ENCODE measurements at regions not wholly inside any gene's neighbourhood (a gene's known extent, or its start where the extent isn't known, plus 50 kb on each side); places are given as distances from the start of the nearest gene placed in this dataset.

- CTCF ChIA-PET = no interaction called here
- no peak overlapping the region; the same call in 1 of the 2 replicates for H3K27ac Mint-ChIP-seq
- no peak for TF ChIP-seq MLX (CRISPR knock-in tag; IDR thresholded peaks at IDR 0.05)
- DNase-seq (ENCODE audit: low spot score) = no peak
- no peaks in the 10 kb centered on the region for H3K9me3 Mint-ChIP-seq
- H3K27me3 Mint-ChIP-seq (ENCODE audit: low read depth) = no peaks in the 10 kb centered on the region
- ATAC-seq = no peak
- peaks cover 44% of the 10 kb centered on the region for H3K4me1 Mint-ChIP-seq
- POLR2A ChIA-PET = no interaction called here
- no peaks in the 10 kb centered on the region for H3K36me3 Mint-ChIP-seq
- no peak overlapping the region for H3K4me3 Mint-ChIP-seq
These were observed 129.4 kb upstream of the NCK2 start for GRCh38 chr2:105615305-105615704.

DNA sequence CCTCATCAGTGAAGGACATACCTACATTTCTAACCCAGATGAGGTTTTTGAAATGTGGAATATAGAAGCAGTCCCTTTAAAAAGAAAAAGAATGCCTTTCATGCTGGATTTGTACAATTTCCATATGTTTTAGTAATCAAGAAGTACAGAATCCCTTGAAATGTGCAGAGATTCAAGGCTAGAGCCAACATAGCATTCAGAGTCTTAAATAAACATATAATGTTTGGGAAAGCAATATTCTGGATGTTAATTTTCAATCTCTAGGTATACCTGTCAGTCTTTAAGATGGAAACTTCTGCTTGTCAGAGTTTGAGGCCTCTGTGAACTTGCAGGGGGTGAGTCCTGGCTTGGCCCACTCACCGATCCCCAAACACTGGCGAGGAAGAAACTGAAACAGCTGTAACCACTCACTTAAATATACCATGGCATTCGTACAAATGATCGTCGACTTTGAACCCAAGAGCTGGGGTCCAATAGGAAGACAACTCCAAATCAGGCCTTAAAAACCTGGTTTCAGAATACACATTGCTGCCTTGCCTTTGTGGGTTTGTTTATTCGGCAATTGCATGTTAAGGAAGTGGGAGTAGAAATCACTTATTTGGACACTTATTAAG is 132.8 kb upstream of the NCK2 start:
- Mint-ChIP-seq H3K36me3 (no peaks in the 10 kb centered on the region), H3K9me3 (no peaks in the 10 kb centered on the region), H3K27ac (no peak overlapping the region), H3K4me3 (no peak overlapping the region), H3K27me3 (ENCODE audit: low read depth) (no peaks in the 10 kb centered on the region), H3K4me1 (peaks cover 45% of the 10 kb centered on the region)
- TF ChIP-seq CREM (CRISPR knock-in tag; IDR thresholded peaks at IDR 0.05) (no peak), ZNF416 (CRISPR knock-in tag; IDR thresholded peaks at IDR 0.05) (no peak), TEAD1 (CRISPR knock-in tag; IDR thresholded peaks at IDR 0.05) (no peak), ZNF423 (CRISPR knock-in tag; IDR thresholded peaks at IDR 0.05) (no peak), MLX (CRISPR knock-in tag; IDR thresholded peaks at IDR 0.05) (no peak), IRF2 (CRISPR knock-in tag; IDR thresholded peaks at IDR 0.05; ENCODE audit: borderline replicate concordance, low read depth) (no peak), MYBL2 (CRISPR knock-in tag; IDR thresholded peaks at IDR 0.05) (no peak), EMX1 (CRISPR knock-in tag; IDR thresholded peaks at IDR 0.05) (no peak), ZNF317 (CRISPR knock-in tag; IDR thresholded peaks at IDR 0.05; ENCODE audit: borderline replicate concordance, low read depth) (no peak), NFYB (CRISPR knock-in tag; conservative IDR thresholded peaks at IDR 0.05; ENCODE audit: low read depth) (no peak), JUN (CRISPR knock-in tag; IDR thresholded peaks at IDR 0.05) (no peak), USF1 (CRISPR knock-in tag; IDR thresholded peaks at IDR 0.05) (no peak), PRRX2 (CRISPR knock-in tag; IDR thresholded peaks at IDR 0.05) (no peak), E2F1 (CRISPR knock-in tag; IDR thresholded peaks at IDR 0.05) (no peak)
- TF ChIP-seq, protein P1, sequence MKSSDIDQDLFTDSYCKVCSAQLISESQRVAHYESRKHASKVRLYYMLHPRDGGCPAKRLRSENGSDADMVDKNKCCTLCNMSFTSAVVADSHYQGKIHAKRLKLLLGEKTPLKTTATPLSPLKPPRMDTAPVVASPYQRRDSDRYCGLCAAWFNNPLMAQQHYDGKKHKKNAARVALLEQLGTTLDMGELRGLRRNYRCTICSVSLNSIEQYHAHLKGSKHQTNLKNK (CRISPR knock-in tag; IDR thresholded peaks at IDR 0.05) = no peak
- TF ChIP-seq, protein P2, sequence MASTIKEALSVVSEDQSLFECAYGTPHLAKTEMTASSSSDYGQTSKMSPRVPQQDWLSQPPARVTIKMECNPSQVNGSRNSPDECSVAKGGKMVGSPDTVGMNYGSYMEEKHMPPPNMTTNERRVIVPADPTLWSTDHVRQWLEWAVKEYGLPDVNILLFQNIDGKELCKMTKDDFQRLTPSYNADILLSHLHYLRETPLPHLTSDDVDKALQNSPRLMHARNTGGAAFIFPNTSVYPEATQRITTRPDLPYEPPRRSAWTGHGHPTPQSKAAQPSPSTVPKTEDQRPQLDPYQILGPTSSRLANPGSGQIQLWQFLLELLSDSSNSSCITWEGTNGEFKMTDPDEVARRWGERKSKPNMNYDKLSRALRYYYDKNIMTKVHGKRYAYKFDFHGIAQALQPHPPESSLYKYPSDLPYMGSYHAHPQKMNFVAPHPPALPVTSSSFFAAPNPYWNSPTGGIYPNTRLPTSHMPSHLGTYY (CRISPR knock-in tag; IDR thresholded peaks at IDR 0.05) = no peak
- TF ChIP-seq, protein P3, sequence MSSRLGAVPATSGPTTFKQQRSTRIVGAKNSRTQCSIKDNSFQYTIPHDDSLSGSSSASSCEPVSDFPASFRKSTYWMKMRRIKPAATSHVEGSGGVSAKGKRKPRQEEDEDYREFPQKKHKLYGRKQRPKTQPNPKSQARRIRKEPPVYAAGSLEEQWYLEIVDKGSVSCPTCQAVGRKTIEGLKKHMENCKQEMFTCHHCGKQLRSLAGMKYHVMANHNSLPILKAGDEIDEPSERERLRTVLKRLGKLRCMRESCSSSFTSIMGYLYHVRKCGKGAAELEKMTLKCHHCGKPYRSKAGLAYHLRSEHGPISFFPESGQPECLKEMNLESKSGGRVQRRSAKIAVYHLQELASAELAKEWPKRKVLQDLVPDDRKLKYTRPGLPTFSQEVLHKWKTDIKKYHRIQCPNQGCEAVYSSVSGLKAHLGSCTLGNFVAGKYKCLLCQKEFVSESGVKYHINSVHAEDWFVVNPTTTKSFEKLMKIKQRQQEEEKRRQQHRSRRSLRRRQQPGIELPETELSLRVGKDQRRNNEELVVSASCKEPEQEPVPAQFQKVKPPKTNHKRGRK (CRISPR knock-in tag; IDR thresholded peaks at IDR 0.05; ENCODE audit: borderline replicate concordance) = no peak
- TF ChIP-seq, protein P4, sequence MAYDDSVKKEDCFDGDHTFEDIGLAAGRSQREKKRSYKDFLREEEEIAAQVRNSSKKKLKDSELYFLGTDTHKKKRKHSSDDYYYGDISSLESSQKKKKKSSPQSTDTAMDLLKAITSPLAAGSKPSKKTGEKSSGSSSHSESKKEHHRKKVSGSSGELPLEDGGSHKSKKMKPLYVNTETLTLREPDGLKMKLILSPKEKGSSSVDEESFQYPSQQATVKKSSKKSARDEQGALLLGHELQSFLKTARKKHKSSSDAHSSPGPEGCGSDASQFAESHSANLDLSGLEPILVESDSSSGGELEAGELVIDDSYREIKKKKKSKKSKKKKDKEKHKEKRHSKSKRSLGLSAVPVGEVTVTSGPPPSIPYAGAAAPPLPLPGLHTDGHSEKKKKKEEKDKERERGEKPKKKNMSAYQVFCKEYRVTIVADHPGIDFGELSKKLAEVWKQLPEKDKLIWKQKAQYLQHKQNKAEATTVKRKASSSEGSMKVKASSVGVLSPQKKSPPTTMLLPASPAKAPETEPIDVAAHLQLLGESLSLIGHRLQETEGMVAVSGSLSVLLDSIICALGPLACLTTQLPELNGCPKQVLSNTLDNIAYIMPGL (CRISPR knock-in tag; IDR thresholded peaks at IDR 0.05) = no peak
- ChIA-PET POLR2A (no interaction called here), CTCF (no interaction called here)
- ATAC-seq = no peak
- no peak for DNase-seq (ENCODE audit: low spot score)

Measured in WTC11 (cell line).